ENCODE measurements at regions not wholly inside any gene's neighbourhood (a gene's known extent, or its start where the extent isn't known, plus 50 kb on each side); places are given as distances from the start of the nearest gene placed in this dataset.
"Not testable (repeated sequence)": the region's sequence is repeated elsewhere in the genome, so short reads cannot be mapped to it uniquely, and the experiment has no call there.

- peaks cover 31% of the 10 kb centered on the region for H3K4me1 ChIP-seq (ENCODE audit: insufficient read depth, low read length)
- Mint-ChIP-seq H3K27ac (ENCODE audit: unreplicated experiment) (peak overlapping the region; percentile 41), H3K36me3 (ENCODE audit: low read depth, unreplicated experiment) (peaks cover 10% of the 10 kb centered on the region), H3K4me1 (ENCODE audit: low read depth, unreplicated experiment) (peaks cover 41% of the 10 kb centered on the region), H3K9me3 (ENCODE audit: unreplicated experiment) (no peaks in the 10 kb centered on the region), H3K4me3 (ENCODE audit: unreplicated experiment) (no peak overlapping the region), H3K27me3 (ENCODE audit: low read depth, unreplicated experiment) (no peaks in the 10 kb centered on the region)
- no peaks in the 10 kb centered on the region for H3K36me3 ChIP-seq (ENCODE audit: insufficient read depth, low read length)
- H3K4me3 ChIP-seq (ENCODE audit: insufficient read depth, low read depth, low read length), result no peak overlapping the region
- no peak overlapping the region for H2AFZ ChIP-seq (ENCODE audit: low read depth, low read length)
- H3K27ac ChIP-seq (ENCODE audit: low read depth, low read length), result no peak overlapping the region
- H3K4me2 ChIP-seq (ENCODE audit: low read length), result peak overlapping the region; percentile 17
- DNase-seq (ENCODE audit: low read depth), result peak; percentile 66
- no peak overlapping the region for H3K9ac ChIP-seq (ENCODE audit: low read length)
- H3K79me2 ChIP-seq (ENCODE audit: insufficient read depth, low read length), result peaks cover 82% of the 10 kb centered on the region
- H4K20me1 ChIP-seq (ENCODE audit: insufficient read depth, low read length), result peaks cover 79% of the 10 kb centered on the region
- no peak for FAIRE-seq
- no peaks in the 10 kb centered on the region for H3K27me3 ChIP-seq (ENCODE audit: insufficient read depth, low read length)
- TF ChIP-seq EZH2 (IDR thresholded peaks at IDR 0.05; ENCODE audit: insufficient read depth, low read length) (no peak), CTCF (IDR thresholded peaks at IDR 0.05; ENCODE audit: insufficient read depth, low read depth, low read length) (no peak)
- H3K9me3 ChIP-seq (ENCODE audit: insufficient read depth, low read depth, low read length), result no peaks in the 10 kb centered on the region
Observed at GRCh38 chr9:110095161-110095595, 112.8 kb downstream of the C9orf152 start.

- Histone ChIP-seq H3K27me3 (ENCODE audit: insufficient read depth, low read length) (no peaks in the 10 kb centered on the region), H3K36me3 (ENCODE audit: insufficient read depth, low read length) (no peaks in the 10 kb centered on the region), H3K9ac (ENCODE audit: low read length) (no peak overlapping the region), H3K4me3 (ENCODE audit: insufficient read depth, low read depth, low read length) (no peak overlapping the region), H3K4me1 (ENCODE audit: insufficient read depth, low read length) (peaks cover 31% of the 10 kb centered on the region), H3K79me2 (ENCODE audit: insufficient read depth, low read length) (peaks cover 82% of the 10 kb centered on the region), H3K9me3 (ENCODE audit: insufficient read depth, low read depth, low read length) (no peaks in the 10 kb centered on the region), H2AFZ (ENCODE audit: low read depth, low read length) (no peak overlapping the region), H4K20me1 (ENCODE audit: insufficient read depth, low read length) (peaks cover 79% of the 10 kb centered on the region), H3K27ac (ENCODE audit: low read depth, low read length) (no peak overlapping the region), H3K4me2 (ENCODE audit: low read length) (no peak overlapping the region)
- Mint-ChIP-seq H3K9me3 (ENCODE audit: unreplicated experiment) (no peaks in the 10 kb centered on the region), H3K27me3 (ENCODE audit: low read depth, unreplicated experiment) (no peaks in the 10 kb centered on the region), H3K27ac (ENCODE audit: unreplicated experiment) (no peak overlapping the region), H3K4me3 (ENCODE audit: unreplicated experiment) (no peak overlapping the region), H3K36me3 (ENCODE audit: low read depth, unreplicated experiment) (peaks cover 10% of the 10 kb centered on the region), H3K4me1 (ENCODE audit: low read depth, unreplicated experiment) (peaks cover 41% of the 10 kb centered on the region)
- DNase-seq (ENCODE audit: low read depth), result peak; percentile 51
- TF ChIP-seq CTCF (IDR thresholded peaks at IDR 0.05; ENCODE audit: insufficient read depth, low read depth, low read length), result no peak
- TF ChIP-seq EZH2 (IDR thresholded peaks at IDR 0.05; ENCODE audit: insufficient read depth, low read length), result no peak
- FAIRE-seq, result no peak
Observed at GRCh38 chr9:110095776-110096175, 112.2 kb downstream of the C9orf152 start.

- not testable (repeated sequence) for H3K4me2 ChIP-seq (ENCODE audit: low read length); H3K9me3 Mint-ChIP-seq (ENCODE audit: unreplicated experiment); H3K27ac ChIP-seq (ENCODE audit: low read depth, low read length); H3K36me3 Mint-ChIP-seq (ENCODE audit: low read depth, unreplicated experiment); H3K9ac ChIP-seq (ENCODE audit: low read length); H3K36me3 ChIP-seq (ENCODE audit: insufficient read depth, low read length); DNase-seq (ENCODE audit: low read depth); FAIRE-seq; H3K4me3 ChIP-seq (ENCODE audit: insufficient read depth, low read depth, low read length); H3K4me3 Mint-ChIP-seq (ENCODE audit: unreplicated experiment); H3K27me3 Mint-ChIP-seq (ENCODE audit: low read depth, unreplicated experiment); H3K9me3 ChIP-seq (ENCODE audit: insufficient read depth, low read depth, low read length); H2AFZ ChIP-seq (ENCODE audit: low read depth, low read length); H3K27me3 ChIP-seq (ENCODE audit: insufficient read depth, low read length); H3K27ac Mint-ChIP-seq (ENCODE audit: unreplicated experiment)
- peaks cover 31% of the 10 kb centered on the region for H3K4me1 ChIP-seq (ENCODE audit: insufficient read depth, low read length)
- peaks cover 44% of the 10 kb centered on the region for H3K4me1 Mint-ChIP-seq (ENCODE audit: low read depth, unreplicated experiment)
- H3K79me2 ChIP-seq (ENCODE audit: insufficient read depth, low read length), result peaks cover 83% of the 10 kb centered on the region
- peaks cover 82% of the 10 kb centered on the region for H4K20me1 ChIP-seq (ENCODE audit: insufficient read depth, low read length)
Observed at GRCh38 chr9:110096674-110097073, 111.3 kb downstream of the C9orf152 start.
